ENCODE measurements at regions not wholly inside any gene's neighbourhood (a gene's known extent, or its start where the extent isn't known, plus 50 kb on each side); places are given as distances from the start of the nearest gene placed in this dataset.

GRCh38 chr9:99573886-99574285, 247.8 kb upstream of the NR4A3 start:
- Histone ChIP-seq H3K9me3 (ENCODE audit: low read depth, low read length, poor library complexity, severe bottlenecking) (no peaks in the 10 kb centered on the region), H3K27ac (ENCODE audit: low read depth, low read length, poor library complexity, severe bottlenecking) (no peak overlapping the region), H3K4me3 (ENCODE audit: low read depth, low read length, poor library complexity, severe bottlenecking) (no peak overlapping the region), H3K4me1 (ENCODE audit: insufficient read depth, low read length, poor library complexity, severe bottlenecking) (no peaks in the 10 kb centered on the region), H3K27me3 (replicated peaks; ENCODE audit: insufficient read depth, low read depth, low read length, poor library complexity) (no peaks in the 10 kb centered on the region), H3K36me3 (ENCODE audit: insufficient read depth, low read length, poor library complexity, severe bottlenecking) (no peaks in the 10 kb centered on the region)
- TF ChIP-seq CTCF (conservative IDR thresholded peaks at IDR 0.05; ENCODE audit: low read depth, low read length) (no peak), EZH2 (IDR thresholded peaks at IDR 0.05; ENCODE audit: borderline replicate concordance, low read depth, low read length, poor library complexity, severe bottlenecking) (no peak)
- BruUV-seq (replicated peaks), result no TSS peak
- ChIA-PET CTCF (interaction anchor here (0.6 kb wide), 1 partner anchor 57 kb away, joined by 3 read pairs; no protein-coding TSS in a partner anchor), POLR2A (ENCODE audit: low non-redundant PET) (no interaction called here)
- intact Hi-C loops (cut with micrococcal nuclease; ENCODE audit: unreplicated experiment), result no loop called here
- no peak for DNase-seq (ENCODE audit: low spot score)

- Histone ChIP-seq H3K27me3 (replicated peaks; ENCODE audit: insufficient read depth, low read depth, low read length, poor library complexity) (no peaks in the 10 kb centered on the region), H3K27ac (ENCODE audit: low read depth, low read length, poor library complexity, severe bottlenecking) (no peak overlapping the region), H3K36me3 (ENCODE audit: insufficient read depth, low read length, poor library complexity, severe bottlenecking) (no peaks in the 10 kb centered on the region), H3K9me3 (ENCODE audit: low read depth, low read length, poor library complexity, severe bottlenecking) (no peaks in the 10 kb centered on the region), H3K4me3 (ENCODE audit: low read depth, low read length, poor library complexity, severe bottlenecking) (no peak overlapping the region), H3K4me1 (ENCODE audit: insufficient read depth, low read length, poor library complexity, severe bottlenecking) (no peaks in the 10 kb centered on the region)
- POLR2A ChIA-PET (ENCODE audit: low non-redundant PET), result no interaction called here
- DNase-seq (ENCODE audit: low spot score), result no peak
- BruUV-seq (replicated peaks), result no TSS peak
- CTCF ChIA-PET, result no interaction called here
- TF ChIP-seq EZH2 (IDR thresholded peaks at IDR 0.05; ENCODE audit: borderline replicate concordance, low read depth, low read length, poor library complexity, severe bottlenecking), result no peak
- no peak for TF ChIP-seq CTCF (conservative IDR thresholded peaks at IDR 0.05; ENCODE audit: low read depth, low read length)
- intact Hi-C loops (cut with micrococcal nuclease; ENCODE audit: unreplicated experiment), result no loop called here
These were observed 245.7 kb upstream of the NR4A3 start for GRCh38 chr9:99576002-99576401.

- H3K27me3 ChIP-seq (replicated peaks; ENCODE audit: insufficient read depth, low read depth, low read length, poor library complexity), result no peaks in the 10 kb centered on the region
- TF ChIP-seq EZH2 (IDR thresholded peaks at IDR 0.05; ENCODE audit: borderline replicate concordance, low read depth, low read length, poor library complexity, severe bottlenecking) (no peak), CTCF (conservative IDR thresholded peaks at IDR 0.05; ENCODE audit: low read depth, low read length) (no peak)
- ChIA-PET CTCF (no interaction called here), POLR2A (ENCODE audit: low non-redundant PET) (no interaction called here)
- H3K9me3 ChIP-seq (ENCODE audit: low read depth, low read length, poor library complexity, severe bottlenecking), result no peaks in the 10 kb centered on the region
- no peak overlapping the region for H3K27ac ChIP-seq (ENCODE audit: low read depth, low read length, poor library complexity, severe bottlenecking)
- BruUV-seq (replicated peaks), result no TSS peak
- intact Hi-C loops (cut with micrococcal nuclease; ENCODE audit: unreplicated experiment), result no loop called here
- no peak overlapping the region for H3K4me3 ChIP-seq (ENCODE audit: low read depth, low read length, poor library complexity, severe bottlenecking)
- no peaks in the 10 kb centered on the region for H3K4me1 ChIP-seq (ENCODE audit: insufficient read depth, low read length, poor library complexity, severe bottlenecking)
- no peaks in the 10 kb centered on the region for H3K36me3 ChIP-seq (ENCODE audit: insufficient read depth, low read length, poor library complexity, severe bottlenecking)
- DNase-seq (ENCODE audit: low spot score), result no peak
These were observed 244.8 kb upstream of the NR4A3 start for GRCh38 chr9:99576876-99577275.

Measured in A673 (cell line).